ENCODE measurements at regions not wholly inside any gene's neighbourhood (a gene's known extent, or its start where the extent isn't known, plus 50 kb on each side); places are given as distances from the start of the nearest gene placed in this dataset.

DNA sequence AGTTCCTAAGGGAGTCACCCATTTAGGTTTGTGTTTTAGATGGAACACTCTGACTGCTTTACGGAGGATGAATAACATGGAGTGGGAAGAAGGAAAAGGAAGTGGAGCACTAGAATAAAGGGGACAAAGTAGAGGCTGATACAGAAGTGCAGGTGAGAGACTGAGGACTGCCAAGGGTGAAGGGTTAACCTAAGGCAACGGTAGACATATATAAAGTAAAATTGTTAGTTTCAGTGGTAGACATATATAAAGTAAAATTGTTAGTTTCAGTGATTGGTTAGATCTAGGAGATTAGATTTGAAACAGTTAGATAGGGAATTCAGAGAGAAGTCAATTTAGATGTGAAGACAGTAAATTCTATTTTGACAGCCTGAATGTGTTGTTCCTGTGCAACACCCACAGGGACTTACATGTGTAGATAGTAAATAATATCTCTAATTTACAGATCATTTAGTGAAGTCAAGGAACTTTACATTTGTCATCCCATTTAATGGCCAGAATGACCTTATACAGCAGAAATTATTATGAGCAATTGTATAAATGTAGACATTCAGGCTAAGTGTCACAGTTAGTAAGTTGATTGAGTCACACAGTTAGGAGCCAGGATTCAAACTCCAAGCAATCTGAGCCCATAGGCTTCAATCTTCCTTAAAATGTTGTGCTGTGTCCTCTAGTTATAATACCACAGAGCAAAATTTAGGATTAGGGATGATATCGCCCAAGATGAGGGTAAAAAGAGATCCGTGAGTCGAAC lies 270.8 kb upstream of the UBE2E3 start:
- in situ Hi-C loops (cut with HindIII; ENCODE audit: low sequenced_read_pairs): no loop called here
- no peak for DNase-seq (ENCODE audit: low read depth, low spot score)
- H3K4me3 ChIP-seq (ENCODE audit: low read depth, low read length): no peak overlapping the region

DNA sequence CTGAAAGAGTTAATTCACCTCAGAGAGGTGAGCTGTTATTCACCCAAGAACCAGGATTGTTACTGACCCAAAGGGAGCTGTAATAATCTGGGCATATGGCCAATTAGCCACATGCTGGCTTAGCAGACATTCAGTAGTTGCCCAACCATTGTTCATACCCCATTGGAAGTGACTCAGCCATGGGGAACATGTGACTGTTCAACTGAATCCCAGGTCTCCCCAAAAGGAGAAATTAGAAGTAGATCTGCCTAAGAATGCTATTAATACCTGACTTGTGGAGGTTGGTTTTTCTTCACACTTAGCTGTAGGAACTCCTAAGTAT lies 272.6 kb upstream of the UBE2E3 start:
- in situ Hi-C loops (cut with HindIII; ENCODE audit: low sequenced_read_pairs): no loop called here

More for the DNA sequence above, 270.8 kb upstream of the UBE2E3 start:
- TF ChIP-seq, protein P1, sequence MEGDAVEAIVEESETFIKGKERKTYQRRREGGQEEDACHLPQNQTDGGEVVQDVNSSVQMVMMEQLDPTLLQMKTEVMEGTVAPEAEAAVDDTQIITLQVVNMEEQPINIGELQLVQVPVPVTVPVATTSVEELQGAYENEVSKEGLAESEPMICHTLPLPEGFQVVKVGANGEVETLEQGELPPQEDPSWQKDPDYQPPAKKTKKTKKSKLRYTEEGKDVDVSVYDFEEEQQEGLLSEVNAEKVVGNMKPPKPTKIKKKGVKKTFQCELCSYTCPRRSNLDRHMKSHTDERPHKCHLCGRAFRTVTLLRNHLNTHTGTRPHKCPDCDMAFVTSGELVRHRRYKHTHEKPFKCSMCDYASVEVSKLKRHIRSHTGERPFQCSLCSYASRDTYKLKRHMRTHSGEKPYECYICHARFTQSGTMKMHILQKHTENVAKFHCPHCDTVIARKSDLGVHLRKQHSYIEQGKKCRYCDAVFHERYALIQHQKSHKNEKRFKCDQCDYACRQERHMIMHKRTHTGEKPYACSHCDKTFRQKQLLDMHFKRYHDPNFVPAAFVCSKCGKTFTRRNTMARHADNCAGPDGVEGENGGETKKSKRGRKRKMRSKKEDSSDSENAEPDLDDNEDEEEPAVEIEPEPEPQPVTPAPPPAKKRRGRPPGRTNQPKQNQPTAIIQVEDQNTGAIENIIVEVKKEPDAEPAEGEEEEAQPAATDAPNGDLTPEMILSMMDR (IDR thresholded peaks at IDR 0.05; ENCODE audit: low read depth, low read length): no peak

DNA sequence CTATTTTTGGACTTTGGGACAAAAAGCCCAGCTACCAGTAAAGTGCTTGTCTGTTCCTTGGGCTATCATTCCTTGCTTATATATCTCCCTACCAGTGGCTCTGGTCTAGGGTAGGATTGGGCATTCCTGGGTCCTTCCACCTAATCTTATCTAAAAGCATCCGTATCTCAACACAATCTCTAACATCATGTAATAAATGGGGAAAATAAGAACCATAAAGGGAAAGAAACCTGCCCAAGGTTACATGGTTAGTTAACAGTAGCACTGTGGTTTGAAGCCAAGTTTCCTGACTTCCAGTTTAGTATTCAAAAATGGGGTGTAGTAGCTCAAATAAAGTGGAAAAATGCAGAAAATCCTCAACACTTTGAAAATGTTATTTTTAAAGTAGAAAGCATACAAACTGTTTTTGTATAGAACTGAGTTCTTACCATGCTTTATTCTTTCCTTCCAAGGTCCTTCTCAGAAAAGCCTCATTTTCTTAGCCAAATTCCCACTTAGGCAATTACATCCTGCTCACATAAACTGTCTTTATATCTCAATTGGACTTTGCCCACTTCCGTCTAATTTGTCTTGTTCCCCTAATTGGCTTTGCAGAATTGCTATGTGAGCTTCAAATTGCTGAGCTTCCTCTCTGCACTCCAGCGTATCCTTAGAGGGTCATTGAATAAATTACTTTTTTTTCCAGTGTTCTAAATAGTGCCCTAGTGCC lies 273.1 kb upstream of the UBE2E3 start:
- in situ Hi-C loops (cut with HindIII; ENCODE audit: low sequenced_read_pairs): no loop called here
- TF ChIP-seq, protein P1 (IDR thresholded peaks at IDR 0.05; ENCODE audit: low read depth, low read length): no peak
- no peak for DNase-seq (ENCODE audit: low read depth, low spot score)
- H3K4me3 ChIP-seq (ENCODE audit: low read depth, low read length): no peak overlapping the region

More for the DNA sequence above, 272.6 kb upstream of the UBE2E3 start:
- no peak overlapping the region for H3K4me3 ChIP-seq (ENCODE audit: low read depth, low read length)
- DNase-seq (ENCODE audit: low read depth, low spot score): peak; percentile 88
- TF ChIP-seq, protein P1 (IDR thresholded peaks at IDR 0.05; ENCODE audit: low read depth, low read length): no peak

DNA sequence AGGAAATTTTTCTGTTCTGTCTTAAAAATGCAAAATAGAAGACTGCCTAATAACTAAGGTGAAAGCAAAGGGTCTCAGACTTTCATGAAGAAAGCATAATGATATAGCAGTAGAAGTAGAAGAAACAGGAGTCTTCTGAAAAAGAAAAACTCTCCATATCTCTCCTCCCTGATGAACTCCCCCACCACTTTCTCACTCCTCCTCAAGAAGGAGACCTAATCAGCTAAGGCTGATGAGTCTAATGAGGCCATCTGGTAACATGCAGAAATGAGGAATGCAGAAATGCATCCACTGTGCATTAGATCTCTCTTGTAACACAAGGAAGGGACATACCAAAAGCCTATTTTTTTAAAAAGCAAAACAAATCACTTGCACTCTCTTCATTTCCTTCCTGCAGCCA lies 273.7 kb upstream of the UBE2E3 start:
- H3K4me3 ChIP-seq (ENCODE audit: low read depth, low read length): no peak overlapping the region
- TF ChIP-seq, protein P1 (IDR thresholded peaks at IDR 0.05; ENCODE audit: low read depth, low read length): no peak
- in situ Hi-C loops (cut with HindIII; ENCODE audit: low sequenced_read_pairs): no loop called here
- DNase-seq (ENCODE audit: low read depth, low spot score): no peak

DNA sequence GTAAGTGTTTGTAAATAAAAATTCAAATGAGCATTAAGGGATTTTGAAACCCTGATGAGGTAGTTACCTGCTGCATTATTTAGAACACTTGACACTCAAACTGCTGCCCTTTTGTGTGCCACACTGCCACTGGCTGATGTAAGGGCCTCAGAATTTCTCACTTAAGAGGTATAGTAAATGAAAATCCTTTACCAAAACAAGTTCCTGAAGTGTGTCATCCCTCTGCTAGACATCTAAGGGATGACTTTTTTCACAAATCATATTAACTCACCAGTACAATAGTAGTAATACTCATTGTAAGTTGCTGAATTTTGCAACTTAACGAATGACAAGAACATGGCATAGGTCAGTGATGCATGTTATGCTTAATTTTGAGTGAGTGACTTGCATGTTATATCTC lies 274.9 kb upstream of the UBE2E3 start:
- no peak overlapping the region for H3K4me3 ChIP-seq (ENCODE audit: low read depth, low read length)
- no peak for DNase-seq (ENCODE audit: low read depth, low spot score)
- in situ Hi-C loops (cut with HindIII; ENCODE audit: low sequenced_read_pairs): no loop called here
- TF ChIP-seq, protein P1 (IDR thresholded peaks at IDR 0.05; ENCODE audit: low read depth, low read length): no peak

DNA sequence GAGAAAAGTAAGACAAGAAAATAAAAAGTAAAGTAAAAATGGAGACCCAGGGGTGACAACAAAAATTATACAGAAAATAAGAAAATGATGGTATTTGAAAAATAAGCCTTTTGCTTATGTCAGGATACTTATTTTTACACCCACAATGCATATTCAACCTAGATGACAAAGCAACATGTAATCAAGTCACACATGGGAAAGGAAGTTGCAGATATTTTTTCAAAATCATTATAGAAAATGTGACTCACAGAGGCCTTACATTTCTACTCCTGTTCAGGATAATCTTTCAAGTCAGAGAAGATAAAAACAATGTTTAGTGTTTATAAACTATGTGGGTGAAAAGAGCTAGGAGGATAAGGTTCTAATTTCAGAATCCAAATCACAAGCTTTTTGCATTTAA lies 275.3 kb upstream of the UBE2E3 start:
- no peak overlapping the region for H3K4me3 ChIP-seq (ENCODE audit: low read depth, low read length)
- in situ Hi-C loops (cut with HindIII; ENCODE audit: low sequenced_read_pairs): no loop called here
- DNase-seq (ENCODE audit: low read depth, low spot score): peak; percentile 26
- TF ChIP-seq, protein P1 (IDR thresholded peaks at IDR 0.05; ENCODE audit: low read depth, low read length): no peak

All from astrocyte of the spinal cord (primary cell).